HFF-Myc (cell line): ENCODE measurements at regions not wholly inside any gene's neighbourhood (a gene's known extent, or its start where the extent isn't known, plus 50 kb on each side); places are given as distances from the start of the nearest gene placed in this dataset.

Experiments
- DNase-seq: peaks from one replicate; pipeline ENCODE4 v3.0.0-alpha.2; 2011; ENCODE audit warnings: low read depth; ENCODE audit errors: extremely low read depth
- H3K4me3 ChIP-seq: replicated peaks from 2 replicates; pipeline ENCODE4 v1.5.1; 2011; ENCODE audit warnings: low read depth, mild to moderate bottlenecking, control low read depth, low read length
- TF ChIP-seq, protein P1 (sequence below): IDR thresholded peaks from 2 replicates; pipeline ENCODE4 v1.5.1; 2012; ENCODE audit warnings: mild to moderate bottlenecking, low read depth, low read length, control low read depth; ENCODE audit errors: missing control alignments

DNA sequence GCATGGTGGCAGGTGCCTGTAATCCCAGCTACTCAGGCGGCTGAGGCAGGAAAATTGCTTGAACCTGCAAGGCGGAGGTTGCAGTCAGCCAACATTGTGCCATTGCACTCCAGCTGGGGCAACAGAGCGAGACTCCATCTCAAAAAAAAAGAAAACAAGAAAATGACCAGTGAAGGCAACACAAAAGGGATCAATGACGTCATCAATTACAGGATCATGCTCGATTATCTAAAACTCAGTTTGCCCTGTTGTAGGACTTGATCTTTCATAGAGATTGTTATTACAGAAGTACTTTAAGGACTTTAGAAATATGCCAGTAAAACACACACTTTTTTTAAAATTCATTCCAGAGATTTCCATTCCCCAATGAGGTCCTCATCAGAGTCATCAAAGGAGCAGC, 147.8 kb downstream of the ETS2 start:
- no peak for DNase-seq
- TF ChIP-seq, protein P1, sequence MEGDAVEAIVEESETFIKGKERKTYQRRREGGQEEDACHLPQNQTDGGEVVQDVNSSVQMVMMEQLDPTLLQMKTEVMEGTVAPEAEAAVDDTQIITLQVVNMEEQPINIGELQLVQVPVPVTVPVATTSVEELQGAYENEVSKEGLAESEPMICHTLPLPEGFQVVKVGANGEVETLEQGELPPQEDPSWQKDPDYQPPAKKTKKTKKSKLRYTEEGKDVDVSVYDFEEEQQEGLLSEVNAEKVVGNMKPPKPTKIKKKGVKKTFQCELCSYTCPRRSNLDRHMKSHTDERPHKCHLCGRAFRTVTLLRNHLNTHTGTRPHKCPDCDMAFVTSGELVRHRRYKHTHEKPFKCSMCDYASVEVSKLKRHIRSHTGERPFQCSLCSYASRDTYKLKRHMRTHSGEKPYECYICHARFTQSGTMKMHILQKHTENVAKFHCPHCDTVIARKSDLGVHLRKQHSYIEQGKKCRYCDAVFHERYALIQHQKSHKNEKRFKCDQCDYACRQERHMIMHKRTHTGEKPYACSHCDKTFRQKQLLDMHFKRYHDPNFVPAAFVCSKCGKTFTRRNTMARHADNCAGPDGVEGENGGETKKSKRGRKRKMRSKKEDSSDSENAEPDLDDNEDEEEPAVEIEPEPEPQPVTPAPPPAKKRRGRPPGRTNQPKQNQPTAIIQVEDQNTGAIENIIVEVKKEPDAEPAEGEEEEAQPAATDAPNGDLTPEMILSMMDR, result no peak
- no peak overlapping the region for H3K4me3 ChIP-seq

GRCh38 chr21:38952890-38953289, 147.2 kb downstream of the ETS2 start:
- no peak for DNase-seq
- H3K4me3 ChIP-seq, result no peak overlapping the region
- TF ChIP-seq, protein P1, result no peak

DNA sequence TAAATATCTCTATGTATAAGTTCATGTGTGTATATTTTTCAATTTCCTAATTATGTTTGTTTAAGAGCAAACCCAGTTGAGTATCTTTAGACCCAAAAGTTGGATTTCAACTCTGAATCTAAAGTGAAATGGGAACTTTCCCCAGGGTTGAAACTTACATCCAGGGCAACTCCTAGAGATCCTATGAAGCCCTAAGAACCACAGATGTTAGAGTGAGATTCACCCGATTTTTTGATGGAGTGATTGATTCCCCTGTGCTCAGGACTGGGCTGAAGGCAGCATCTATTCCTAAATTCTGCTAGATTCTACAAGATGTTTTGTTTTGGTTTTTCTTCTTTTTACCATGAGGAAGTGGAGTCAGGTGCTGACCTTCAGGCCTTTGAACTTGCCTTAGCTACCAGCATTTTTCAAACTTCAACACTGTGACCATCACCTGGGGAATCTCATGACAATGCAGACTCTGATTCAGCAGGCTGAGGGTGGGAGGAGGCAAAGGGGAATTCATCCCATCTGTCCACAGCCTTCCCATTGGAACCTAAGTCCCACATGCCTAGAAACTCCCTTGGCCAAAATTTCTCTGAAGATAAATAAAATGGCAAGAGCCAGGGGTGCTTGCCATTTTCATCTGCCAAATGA, 145.5 kb downstream of the ETS2 start:
- TF ChIP-seq, protein P1, result no peak
- H3K4me3 ChIP-seq, result no peak overlapping the region
- no peak for DNase-seq

DNA sequence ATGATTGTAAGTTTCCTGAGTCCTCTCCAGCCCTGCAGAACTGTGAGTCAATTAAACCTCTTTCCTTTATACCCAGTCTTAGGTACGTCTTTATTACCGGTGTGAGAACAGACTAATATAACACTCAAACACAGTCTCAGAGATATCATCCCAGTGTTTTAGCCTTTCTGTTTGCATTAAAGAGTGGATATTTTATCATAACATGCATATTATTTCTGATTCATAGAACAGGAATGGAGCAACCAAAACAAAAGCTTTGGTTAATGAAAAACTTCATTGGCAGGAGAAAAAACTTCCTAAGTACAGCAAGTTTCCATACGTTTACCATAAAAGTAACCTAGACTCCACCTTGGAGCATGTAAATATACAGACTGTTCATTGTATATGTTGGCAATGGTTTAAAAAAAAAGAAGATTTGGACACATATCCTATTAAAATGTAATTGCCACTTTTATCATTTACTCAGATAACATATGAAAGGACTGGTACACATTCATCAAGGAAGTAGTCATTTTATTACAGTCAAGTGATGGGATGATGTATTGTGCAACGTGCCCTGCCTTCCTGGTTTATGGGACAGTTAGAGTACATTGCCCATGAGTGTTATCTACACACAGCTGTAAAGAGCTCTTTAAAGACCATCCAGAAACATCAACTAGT, 144.8 kb downstream of the ETS2 start:
- H3K4me3 ChIP-seq, result no peak overlapping the region
- TF ChIP-seq, protein P1, result no peak
- DNase-seq, result no peak

GRCh38 chr21:38949070-38949380, 143.3 kb downstream of the ETS2 start:
- no peak for DNase-seq
- H3K4me3 ChIP-seq, result no peak overlapping the region
- TF ChIP-seq, protein P1, result no peak

DNA sequence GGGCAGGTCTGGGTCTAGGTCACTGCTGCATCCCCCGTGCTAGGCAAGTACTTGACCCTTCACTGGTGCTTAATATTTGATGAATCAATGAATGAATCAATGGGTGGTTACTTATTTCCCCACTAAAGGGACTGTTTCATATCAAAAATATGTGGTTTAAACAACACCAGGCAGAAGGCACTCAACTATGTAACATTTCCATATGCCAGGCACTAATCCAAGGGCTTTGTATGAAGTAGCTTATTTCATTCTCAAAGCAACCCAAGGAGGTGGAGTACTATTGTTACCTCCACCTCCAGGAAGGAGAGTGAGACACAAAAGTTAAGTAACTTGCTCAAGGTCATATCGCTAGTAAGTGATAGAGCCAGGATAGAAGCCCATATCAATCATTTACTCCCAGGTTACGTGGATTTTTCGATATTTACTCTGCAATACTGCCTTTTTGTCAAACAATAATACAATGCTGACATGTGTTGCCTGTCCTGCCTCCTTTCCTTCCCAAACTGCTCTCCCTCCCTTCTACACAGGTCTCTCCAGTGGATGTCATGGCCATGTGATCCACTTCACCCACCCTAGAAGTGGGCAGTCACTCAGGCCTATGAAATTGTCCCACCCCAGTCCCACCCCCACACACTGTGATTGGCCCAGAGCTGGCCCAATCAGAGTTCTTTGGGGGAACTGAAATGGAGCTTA, 142.8 kb downstream of the ETS2 start:
- H3K4me3 ChIP-seq, result no peak overlapping the region
- DNase-seq, result no peak
- TF ChIP-seq, protein P1, result no peak
